ENCODE measurements at regions not wholly inside any gene's neighbourhood (a gene's known extent, or its start where the extent isn't known, plus 50 kb on each side); places are given as distances from the start of the nearest gene placed in this dataset.

- no peak overlapping the region for H3K4me3 Mint-ChIP-seq
- no peaks in the 10 kb centered on the region for H3K9me3 Mint-ChIP-seq
- H3K4me1 Mint-ChIP-seq (ENCODE audit: low read depth) = no peaks in the 10 kb centered on the region
- no peaks in the 10 kb centered on the region for H3K27me3 Mint-ChIP-seq
- H3K27ac Mint-ChIP-seq = no peak overlapping the region
- H3K36me3 Mint-ChIP-seq (ENCODE audit: low read depth) = no peaks in the 10 kb centered on the region
Measured at GRCh38 chr17:79150799-79151198, 76.2 kb downstream of the ENGASE start.

- no peaks in the 10 kb centered on the region for H3K36me3 Mint-ChIP-seq (ENCODE audit: low read depth)
- H3K27me3 Mint-ChIP-seq = no peaks in the 10 kb centered on the region
- no peaks in the 10 kb centered on the region for H3K4me1 Mint-ChIP-seq (ENCODE audit: low read depth)
- H3K9me3 Mint-ChIP-seq = no peaks in the 10 kb centered on the region
- H3K4me3 Mint-ChIP-seq = no peak overlapping the region
- no peak overlapping the region for H3K27ac Mint-ChIP-seq
Measured at GRCh38 chr17:79150035-79150733, 75.6 kb downstream of the ENGASE start.

- H3K4me3 Mint-ChIP-seq = no peak overlapping the region
- H3K4me1 Mint-ChIP-seq (ENCODE audit: low read depth) = no peaks in the 10 kb centered on the region
- no peaks in the 10 kb centered on the region for H3K27me3 Mint-ChIP-seq
- no peak overlapping the region for H3K27ac Mint-ChIP-seq
- no peaks in the 10 kb centered on the region for H3K9me3 Mint-ChIP-seq
- H3K36me3 Mint-ChIP-seq (ENCODE audit: low read depth) = no peaks in the 10 kb centered on the region
Measured at GRCh38 chr17:79148584-79148983, 74.0 kb downstream of the ENGASE start.

DNA sequence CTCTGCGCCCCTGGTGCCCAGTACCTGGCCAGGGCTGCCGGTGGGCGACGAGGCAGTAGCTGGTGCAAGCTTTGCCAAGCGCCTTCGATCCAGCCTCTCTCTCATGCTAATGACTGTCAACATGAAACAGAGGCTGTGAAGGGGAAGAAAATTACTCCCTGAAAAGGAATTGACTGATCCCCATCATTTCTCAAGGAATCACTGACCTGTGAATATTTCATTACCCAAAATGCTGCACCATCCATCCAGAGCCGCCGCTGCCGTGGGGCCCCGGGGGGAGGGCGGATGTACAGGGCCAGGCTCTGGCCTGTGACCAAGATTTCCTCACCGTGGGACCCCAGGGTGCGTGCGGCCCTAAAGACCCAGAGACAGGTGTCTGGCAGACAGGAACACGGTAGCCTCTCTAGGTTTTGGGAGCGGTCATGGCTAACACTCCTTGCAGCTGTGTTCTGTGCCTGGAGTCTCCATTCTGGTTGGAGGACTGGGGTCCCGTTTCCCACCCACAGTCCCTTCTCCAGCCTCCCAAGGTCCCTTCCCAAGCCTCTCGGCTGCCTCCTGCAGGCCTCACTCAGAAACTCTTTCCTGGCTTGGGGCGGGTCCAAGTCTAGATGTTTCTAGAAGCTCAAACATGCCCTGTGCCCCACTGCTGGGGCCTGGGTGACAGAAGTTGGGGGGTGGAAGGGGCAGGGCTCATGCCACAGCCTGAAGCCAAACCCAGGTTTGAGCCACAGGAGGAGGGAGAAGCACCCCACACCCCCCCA is 73.3 kb downstream of the ENGASE start:
- H3K36me3 Mint-ChIP-seq (ENCODE audit: low read depth) = no peaks in the 10 kb centered on the region
- H3K27ac Mint-ChIP-seq = no peak overlapping the region
- no peaks in the 10 kb centered on the region for H3K4me1 Mint-ChIP-seq (ENCODE audit: low read depth)
- no peaks in the 10 kb centered on the region for H3K27me3 Mint-ChIP-seq
- no peak overlapping the region for H3K4me3 Mint-ChIP-seq
- no peaks in the 10 kb centered on the region for H3K9me3 Mint-ChIP-seq

GRCh38 chr17:79146562-79146961 is 71.9 kb downstream of the ENGASE start:
- Mint-ChIP-seq H3K36me3 (ENCODE audit: low read depth) (no peaks in the 10 kb centered on the region), H3K4me3 (no peak overlapping the region), H3K4me1 (ENCODE audit: low read depth) (no peaks in the 10 kb centered on the region), H3K9me3 (no peaks in the 10 kb centered on the region), H3K27me3 (no peaks in the 10 kb centered on the region), H3K27ac (no peak overlapping the region)

GRCh38 chr17:79145548-79145947 is 70.9 kb downstream of the ENGASE start:
- H3K9me3 Mint-ChIP-seq = no peaks in the 10 kb centered on the region
- H3K4me3 Mint-ChIP-seq = no peak overlapping the region
- no peaks in the 10 kb centered on the region for H3K4me1 Mint-ChIP-seq (ENCODE audit: low read depth)
- H3K36me3 Mint-ChIP-seq (ENCODE audit: low read depth) = no peaks in the 10 kb centered on the region
- peaks cover 4% of the 10 kb centered on the region for H3K27me3 Mint-ChIP-seq
- no peak overlapping the region for H3K27ac Mint-ChIP-seq

- Mint-ChIP-seq H3K4me1 (ENCODE audit: low read depth) (no peaks in the 10 kb centered on the region), H3K27me3 (peaks cover 4% of the 10 kb centered on the region), H3K9me3 (no peaks in the 10 kb centered on the region), H3K4me3 (no peak overlapping the region), H3K27ac (no peak overlapping the region), H3K36me3 (ENCODE audit: low read depth) (no peaks in the 10 kb centered on the region)
Measured at GRCh38 chr17:79144133-79144532, 69.5 kb downstream of the ENGASE start.

DNA sequence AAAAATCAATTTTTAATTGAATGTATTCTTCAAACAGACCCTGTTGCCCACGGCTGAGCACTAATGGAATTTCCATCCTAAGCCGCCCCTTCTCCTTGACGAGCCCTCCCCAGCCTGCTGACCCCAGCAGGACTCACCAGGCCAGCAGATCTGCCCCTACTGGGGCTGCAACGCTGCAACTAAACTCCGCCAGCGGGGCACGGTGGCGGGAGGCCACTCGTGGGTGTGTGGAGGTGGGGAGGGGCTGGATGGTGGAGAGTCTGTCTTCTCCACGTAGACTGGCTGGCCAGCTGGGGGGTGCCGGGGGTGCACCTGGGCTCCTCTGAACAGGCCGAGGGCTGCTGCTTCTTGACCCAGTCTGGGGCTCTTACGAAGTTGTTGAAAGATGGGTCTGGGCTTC is 67.8 kb downstream of the ENGASE start:
- Mint-ChIP-seq H3K9me3 (peaks cover 8% of the 10 kb centered on the region), H3K27ac (no peak overlapping the region), H3K4me3 (no peak overlapping the region), H3K36me3 (ENCODE audit: low read depth) (no peaks in the 10 kb centered on the region), H3K27me3 (peaks cover 8% of the 10 kb centered on the region), H3K4me1 (ENCODE audit: low read depth) (no peaks in the 10 kb centered on the region)

DNA sequence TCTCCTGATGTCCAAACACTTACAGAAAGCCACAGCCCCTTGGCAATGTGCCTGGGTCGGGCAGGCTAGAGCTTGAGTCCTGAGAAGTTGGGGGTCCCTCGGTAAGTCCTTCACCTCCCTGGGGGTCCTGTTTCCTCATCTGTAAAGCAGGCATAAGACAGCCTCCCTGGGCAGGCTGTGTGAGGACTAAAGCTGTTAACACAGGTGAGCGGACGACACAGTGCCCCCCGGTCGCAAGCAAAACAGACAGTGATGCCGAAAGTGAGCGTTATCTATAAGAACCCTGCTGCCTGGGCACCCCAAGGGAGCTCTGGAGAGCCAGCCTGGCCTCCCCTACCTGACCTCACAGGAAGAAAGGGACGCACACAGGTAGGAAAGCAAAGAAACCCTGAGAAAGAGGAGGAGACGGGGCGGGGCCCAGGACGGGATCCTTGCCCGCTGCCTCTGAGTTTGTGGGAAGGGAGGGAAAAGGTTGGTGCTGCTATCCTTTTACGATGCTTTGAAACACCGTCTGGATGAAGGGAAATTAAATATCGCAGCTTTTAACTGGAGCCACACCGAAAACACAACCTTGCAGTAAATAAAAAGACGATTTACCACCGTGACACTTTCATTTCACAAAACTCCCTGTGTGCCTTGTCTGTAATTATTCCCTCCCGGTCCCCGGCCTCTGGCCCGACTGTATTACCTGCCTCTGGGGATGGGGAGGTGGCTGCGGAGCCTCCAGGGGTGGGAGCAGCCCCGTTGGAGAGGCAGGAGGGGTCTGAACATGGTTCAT is 67.1 kb downstream of the ENGASE start:
- H3K27me3 Mint-ChIP-seq = peaks cover 10% of the 10 kb centered on the region
- no peak overlapping the region for H3K4me3 Mint-ChIP-seq
- no peak overlapping the region for H3K27ac Mint-ChIP-seq

GRCh38 chr17:79138826-79139225 is 64.2 kb downstream of the ENGASE start:
- H3K4me3 Mint-ChIP-seq = no peak overlapping the region
- peaks cover 11% of the 10 kb centered on the region for H3K27me3 Mint-ChIP-seq
- H3K27ac Mint-ChIP-seq = no peak overlapping the region
- H3K4me1 Mint-ChIP-seq (ENCODE audit: low read depth) = no peaks in the 10 kb centered on the region
- no peaks in the 10 kb centered on the region for H3K36me3 Mint-ChIP-seq (ENCODE audit: low read depth)
- peaks cover 8% of the 10 kb centered on the region for H3K9me3 Mint-ChIP-seq

More for the DNA sequence above, 67.1 kb downstream of the ENGASE start:
- Mint-ChIP-seq H3K9me3 (peaks cover 8% of the 10 kb centered on the region), H3K36me3 (ENCODE audit: low read depth) (no peaks in the 10 kb centered on the region), H3K4me1 (ENCODE audit: low read depth) (no peaks in the 10 kb centered on the region)

GRCh38 chr17:79137789-79138165 is 63.2 kb downstream of the ENGASE start:
- H3K9me3 Mint-ChIP-seq = peaks cover 8% of the 10 kb centered on the region
- no peaks in the 10 kb centered on the region for H3K36me3 Mint-ChIP-seq (ENCODE audit: low read depth)
- peaks cover 11% of the 10 kb centered on the region for H3K27me3 Mint-ChIP-seq
- no peak overlapping the region for H3K4me3 Mint-ChIP-seq
- H3K27ac Mint-ChIP-seq = no peak overlapping the region
- H3K4me1 Mint-ChIP-seq (ENCODE audit: low read depth) = no peaks in the 10 kb centered on the region

GRCh38 chr17:79137015-79137788 is 62.6 kb downstream of the ENGASE start:
- H3K4me3 Mint-ChIP-seq = no peak overlapping the region
- peaks cover 11% of the 10 kb centered on the region for H3K27me3 Mint-ChIP-seq
- no peaks in the 10 kb centered on the region for H3K4me1 Mint-ChIP-seq (ENCODE audit: low read depth)
- H3K36me3 Mint-ChIP-seq (ENCODE audit: low read depth) = no peaks in the 10 kb centered on the region
- no peak overlapping the region for H3K27ac Mint-ChIP-seq
- H3K9me3 Mint-ChIP-seq = peaks cover 8% of the 10 kb centered on the region

GRCh38 chr17:79136596-79136995 is 62.0 kb downstream of the ENGASE start:
- Mint-ChIP-seq H3K9me3 (peaks cover 8% of the 10 kb centered on the region), H3K4me3 (no peak overlapping the region), H3K36me3 (ENCODE audit: low read depth) (no peaks in the 10 kb centered on the region), H3K4me1 (ENCODE audit: low read depth) (no peaks in the 10 kb centered on the region), H3K27ac (no peak overlapping the region), H3K27me3 (peaks cover 11% of the 10 kb centered on the region)
